Skeletal muscle tissue (tissue), 3 donors: ENCODE measurements at regions not wholly inside any gene's neighbourhood (a gene's known extent, or its start where the extent isn't known, plus 50 kb on each side); places are given as distances from the start of the nearest gene placed in this dataset.

ENCODE experiments used
- H3K27ac ChIP-seq: one replicate; pipeline ENCODE4 v1.7.0; 2013; ENCODE audit warnings: mild to moderate bottlenecking, low read depth, low read length, inconsistent platforms
- H3K27me3 ChIP-seq, 3 donors: one replicate each; pipeline ENCODE4 v1.7.0; 2013; ENCODE audit warnings: low read length in 3 of 3; ENCODE audit not compliant: control insufficient read depth in 3 of 3, insufficient read depth in 3 of 3
- H3K36me3 ChIP-seq, 3 donors: one replicate each; pipeline ENCODE4 v1.7.0; 2013; ENCODE audit warnings: low read length in 3 of 3; ENCODE audit not compliant: control insufficient read depth in 3 of 3, insufficient read depth in 3 of 3
- H3K4me1 ChIP-seq, 3 donors: one replicate each; pipeline ENCODE4 v1.7.0; 2013; ENCODE audit warnings: low read length in 3 of 3, mild to moderate bottlenecking in 3 of 3; ENCODE audit not compliant: control insufficient read depth in 3 of 3, insufficient read depth in 3 of 3
- H3K4me3 ChIP-seq, 3 donors: one replicate each; pipeline ENCODE4 v1.7.0; 2013; ENCODE audit warnings: low read length in 3 of 3
- H3K9ac ChIP-seq, 3 donors: one replicate each; pipeline ENCODE4 v1.7.0; 2013; ENCODE audit warnings: low read length in 3 of 3, mild to moderate bottlenecking in 3 of 3, moderate library complexity in 2 of 3, low read depth in 1 of 3
- H3K9me3 ChIP-seq, 3 donors: one replicate each; pipeline ENCODE4 v1.7.0; 2013; ENCODE audit warnings: low read length in 3 of 3; ENCODE audit not compliant: control insufficient read depth in 3 of 3
- donor health status: Osteomylitis.

DNA sequence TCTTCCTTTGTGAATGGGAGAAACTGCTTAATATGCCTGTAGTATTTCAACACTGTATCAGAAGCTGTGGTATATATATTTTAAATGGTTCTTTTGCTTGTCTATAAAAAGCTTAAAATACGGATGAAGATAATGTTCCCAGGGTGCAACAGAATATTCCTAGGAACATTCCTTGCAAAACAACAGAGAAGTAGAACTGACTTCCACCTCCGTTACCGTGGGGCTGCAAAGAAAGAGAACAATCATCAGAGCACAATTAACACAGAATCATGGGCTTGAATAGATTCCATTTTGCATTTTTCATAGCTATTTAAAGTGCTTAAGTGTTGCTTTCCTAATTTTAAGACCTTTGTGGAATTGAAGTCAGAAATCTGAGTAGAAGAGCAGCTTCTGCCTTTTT is 1227.7 kb downstream of the EFNB2 start:
- no peak overlapping the region for H3K9ac ChIP-seq
- H3K27me3 ChIP-seq: no peaks in the 10 kb centered on the region
- H3K9me3 ChIP-seq: peaks cover 0 to 3% (median 2%) of the 10 kb centered on the region in 3 donors
- H3K4me1 ChIP-seq: no peaks in the 10 kb centered on the region
- H3K27ac ChIP-seq: no peak overlapping the region
- H3K36me3 ChIP-seq: no peaks in the 10 kb centered on the region
- H3K4me3 ChIP-seq: no peak overlapping the region

DNA sequence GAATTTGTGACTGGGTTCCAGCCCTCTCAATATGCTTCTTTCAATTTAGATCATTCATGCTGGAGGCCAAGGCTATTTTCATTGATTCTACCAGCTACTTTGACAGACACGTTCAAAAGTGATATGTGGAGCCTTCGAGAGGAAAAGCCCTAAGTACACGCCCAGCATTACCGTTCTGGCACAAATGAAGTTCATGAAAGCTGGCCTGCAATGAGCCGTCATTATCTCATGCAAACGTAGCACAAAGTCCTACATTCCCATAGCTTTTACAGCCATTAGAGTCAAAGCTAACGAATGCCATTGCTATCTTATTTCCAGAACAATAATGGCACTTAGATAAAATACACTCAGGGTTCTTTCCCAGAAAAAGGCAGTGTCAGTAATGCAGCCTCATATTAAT is 1237.6 kb downstream of the EFNB2 start:
- Histone ChIP-seq H3K27me3 (no peaks in the 10 kb centered on the region), H3K9ac (no peak overlapping the region), H3K9me3 (no peaks in the 10 kb centered on the region), H3K36me3 (no peaks in the 10 kb centered on the region), H3K4me3 (no peak overlapping the region), H3K27ac (no peak overlapping the region), H3K4me1 (no peaks in the 10 kb centered on the region)

DNA sequence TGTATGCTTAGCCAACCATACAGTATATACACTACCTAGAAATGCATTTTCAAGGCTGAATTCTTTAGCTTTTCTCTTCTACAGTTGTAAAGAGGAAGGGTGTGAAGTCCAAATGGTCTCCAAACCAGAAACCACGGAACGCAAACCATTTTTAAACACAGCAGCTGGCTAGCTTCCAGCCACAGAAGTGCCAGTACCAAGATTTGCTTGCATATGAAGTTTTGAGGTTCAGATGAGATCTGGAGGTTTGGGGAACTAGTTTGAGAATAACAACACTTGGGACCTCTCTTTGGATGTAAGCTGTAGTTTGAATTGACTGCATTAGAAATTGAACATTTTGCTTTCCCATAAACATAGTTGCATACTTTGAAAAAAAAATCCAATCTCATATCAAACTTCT is 1243.5 kb downstream of the EFNB2 start:
- Histone ChIP-seq H3K4me1 (no peaks in the 10 kb centered on the region), H3K36me3 (no peaks in the 10 kb centered on the region), H3K4me3 (no peak overlapping the region), H3K9ac (no peak overlapping the region), H3K9me3 (no peaks in the 10 kb centered on the region), H3K27ac (no peak overlapping the region), H3K27me3 (no peaks in the 10 kb centered on the region)

DNA sequence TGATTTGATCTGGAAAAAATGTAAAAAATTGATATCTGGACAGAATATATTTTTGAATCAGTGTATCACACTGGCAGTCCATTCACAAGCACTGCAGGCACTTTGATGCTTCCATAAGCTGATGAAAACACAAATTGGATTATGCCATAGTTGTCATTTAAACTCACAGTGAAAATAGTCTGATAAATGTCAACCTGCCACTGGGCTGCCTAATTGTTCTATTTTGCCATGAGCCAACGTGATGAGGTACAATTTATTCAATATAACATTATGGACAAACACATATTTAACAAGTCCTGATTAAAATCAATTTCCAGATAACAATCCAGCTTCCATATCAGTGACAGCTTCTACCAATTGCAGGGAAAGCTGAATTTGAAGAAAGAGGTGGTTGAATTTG is 1244.9 kb downstream of the EFNB2 start:
- Histone ChIP-seq H3K4me1 (no peaks in the 10 kb centered on the region), H3K4me3 (no peak overlapping the region), H3K27me3 (no peaks in the 10 kb centered on the region), H3K9ac (no peak overlapping the region), H3K27ac (no peak overlapping the region), H3K36me3 (no peaks in the 10 kb centered on the region), H3K9me3 (no peaks in the 10 kb centered on the region)

DNA sequence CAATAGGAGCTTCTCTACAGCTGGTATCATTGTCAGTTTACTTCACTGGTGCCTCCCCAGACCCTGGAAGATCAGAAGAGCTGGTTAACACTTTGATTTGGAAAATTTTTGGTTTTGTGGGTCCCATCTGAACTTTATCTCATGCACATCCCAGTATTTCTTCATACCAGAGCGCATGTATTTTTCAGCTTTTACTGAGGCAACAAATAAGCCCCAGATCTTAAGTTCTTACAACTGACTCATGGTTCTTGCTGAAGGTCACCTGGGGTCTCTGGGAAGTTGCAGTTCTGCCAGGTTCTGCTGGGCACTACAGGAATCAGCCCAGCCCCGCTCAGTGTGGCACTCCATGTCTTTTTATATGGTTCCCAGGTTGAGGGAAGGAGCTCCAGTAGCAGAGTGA is 1249.9 kb downstream of the EFNB2 start:
- Histone ChIP-seq H3K4me3 (no peak overlapping the region), H3K27me3 (no peaks in the 10 kb centered on the region), H3K27ac (no peak overlapping the region)

DNA sequence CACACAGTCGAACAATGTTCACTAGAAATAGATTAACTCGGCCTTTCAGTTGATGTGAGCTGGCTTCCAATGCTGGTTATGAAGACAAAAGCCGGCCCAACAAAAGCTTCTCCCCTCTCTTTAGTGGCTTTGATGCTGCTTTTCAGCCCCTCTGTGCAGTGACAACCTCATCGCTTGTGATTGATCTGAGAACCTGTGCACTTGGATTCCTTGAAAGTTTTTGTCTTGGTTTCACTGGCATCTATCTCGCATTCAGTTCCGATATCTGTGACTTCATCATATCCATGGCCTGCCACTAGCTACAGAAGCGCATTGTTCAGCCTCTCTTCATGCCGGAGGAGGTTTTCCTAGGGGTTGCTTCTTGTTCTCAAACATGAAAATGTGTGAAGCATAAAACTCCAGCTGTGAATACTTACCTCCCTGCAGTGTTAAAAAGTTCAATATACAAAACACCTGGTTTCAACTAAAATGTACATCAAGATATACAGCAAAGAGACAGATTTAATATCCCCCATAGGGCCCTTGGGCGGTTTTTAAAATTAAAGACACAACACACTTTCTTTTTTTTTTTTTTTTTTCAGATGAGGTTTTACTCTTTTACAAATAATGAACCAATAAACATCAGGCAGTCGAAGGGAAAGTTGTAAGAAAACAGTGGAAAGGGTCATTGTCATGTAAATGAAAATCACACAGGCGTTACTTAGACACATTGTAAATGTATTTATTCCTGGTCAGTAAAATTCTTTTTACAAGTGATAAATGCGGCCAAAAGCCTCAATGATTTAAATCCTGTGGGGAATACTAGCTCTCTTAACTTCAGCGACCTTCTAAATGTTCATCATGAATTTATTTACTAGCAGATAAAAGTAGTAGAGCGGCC is 1252.8 kb downstream of the EFNB2 start:
- Histone ChIP-seq H3K27me3 (no peaks in the 10 kb centered on the region), H3K9ac (no peak overlapping the region), H3K36me3 (no peaks in the 10 kb centered on the region), H3K27ac (no peak overlapping the region), H3K9me3 (no peaks in the 10 kb centered on the region), H3K4me3 (no peak overlapping the region), H3K4me1 (no peaks in the 10 kb centered on the region)

More for the DNA sequence above, 1249.9 kb downstream of the EFNB2 start:
- no peak overlapping the region for H3K9ac ChIP-seq
- H3K4me1 ChIP-seq: no peaks in the 10 kb centered on the region
- H3K36me3 ChIP-seq: no peaks in the 10 kb centered on the region
- no peaks in the 10 kb centered on the region for H3K9me3 ChIP-seq

DNA sequence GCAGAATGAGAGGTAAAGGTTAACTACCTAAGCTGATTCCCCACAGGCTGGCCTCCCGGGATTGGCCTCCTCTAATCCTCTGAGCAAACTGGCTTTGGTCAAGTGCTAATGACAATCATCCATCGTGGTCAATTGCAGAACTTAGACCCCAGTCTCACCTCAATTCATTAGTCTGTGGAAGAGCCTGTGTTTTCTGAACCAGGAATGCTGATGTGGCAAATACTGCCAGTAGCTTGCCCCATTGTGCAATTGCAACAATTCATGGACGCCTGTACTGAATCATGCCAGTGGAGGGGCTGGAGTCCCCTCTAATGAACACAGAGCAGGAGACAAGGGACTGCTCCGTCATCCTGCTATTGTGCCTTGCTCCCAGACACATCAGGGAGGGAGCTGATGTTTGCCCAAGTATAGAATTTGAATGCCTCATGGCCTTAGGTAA is 1256.5 kb downstream of the EFNB2 start:
- H3K36me3 ChIP-seq: no peaks in the 10 kb centered on the region
- H3K9ac ChIP-seq: no peak overlapping the region
- H3K4me1 ChIP-seq: no peaks in the 10 kb centered on the region
- H3K27ac ChIP-seq: no peak overlapping the region
- H3K27me3 ChIP-seq: no peaks in the 10 kb centered on the region
- no peaks in the 10 kb centered on the region for H3K9me3 ChIP-seq
- H3K4me3 ChIP-seq: no peak overlapping the region

DNA sequence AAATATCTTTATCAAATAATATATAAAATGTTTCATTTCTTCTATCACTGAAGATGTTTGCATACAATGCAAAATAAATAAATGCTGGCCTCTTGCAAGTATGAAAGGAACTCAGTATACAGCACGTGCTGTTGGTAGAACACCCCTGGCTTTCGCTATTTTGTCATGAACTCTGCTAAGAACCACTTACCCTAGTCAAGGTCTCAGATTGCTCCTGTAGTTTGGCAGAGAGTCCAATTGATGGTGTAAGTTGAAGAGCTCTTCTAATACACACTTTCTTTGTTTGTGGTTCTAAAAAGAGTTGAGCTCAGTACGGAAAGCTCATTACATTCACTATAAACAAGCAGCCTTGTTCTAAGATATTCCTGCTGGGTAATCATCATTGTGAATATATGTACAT is 1258.9 kb downstream of the EFNB2 start:
- Histone ChIP-seq H3K36me3 (no peaks in the 10 kb centered on the region), H3K4me3 (no peak overlapping the region), H3K27ac (no peak overlapping the region), H3K9me3 (no peaks in the 10 kb centered on the region), H3K9ac (no peak overlapping the region), H3K27me3 (no peaks in the 10 kb centered on the region), H3K4me1 (no peaks in the 10 kb centered on the region)

DNA sequence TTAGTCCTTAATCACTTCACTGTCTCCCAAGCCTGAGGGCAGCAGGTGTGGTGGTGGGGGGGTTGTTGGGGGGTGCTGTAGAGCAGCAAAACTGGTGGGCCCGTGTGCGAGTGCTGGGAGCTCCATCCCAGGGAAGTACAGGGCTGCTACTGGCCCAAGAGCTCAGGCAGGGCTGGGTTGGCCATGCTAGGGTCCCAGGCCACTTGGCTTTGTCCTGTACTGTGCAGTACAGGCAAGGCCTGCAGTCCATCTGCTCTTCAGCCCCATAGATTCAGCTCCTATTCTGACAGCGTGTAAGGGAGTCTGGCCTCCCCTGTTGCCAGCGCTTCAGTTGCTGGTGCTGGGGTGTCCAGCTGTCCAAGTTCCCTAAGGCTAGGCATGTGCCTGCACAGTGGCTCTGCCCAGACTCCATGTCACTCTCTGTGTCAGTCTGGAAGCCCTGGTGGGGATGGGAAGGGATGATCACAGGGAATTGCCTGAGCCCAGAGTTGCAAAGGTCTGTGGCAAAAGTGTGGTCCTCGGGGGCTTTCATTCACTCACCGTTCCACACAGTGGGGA is 1261.7 kb downstream of the EFNB2 start:
- Histone ChIP-seq H3K27ac (no peak overlapping the region), H3K4me1 (no peaks in the 10 kb centered on the region), H3K36me3 (no peaks in the 10 kb centered on the region), H3K9me3 (no peaks in the 10 kb centered on the region), H3K9ac (no peak overlapping the region), H3K27me3 (no peaks in the 10 kb centered on the region), H3K4me3 (no peak overlapping the region)
